GM23338 (cell line): ENCODE measurements at regions not wholly inside any gene's neighbourhood (a gene's known extent, or its start where the extent isn't known, plus 50 kb on each side); places are given as distances from the start of the nearest gene placed in this dataset.
"Not testable (repeated sequence)": the region's sequence is repeated elsewhere in the genome, so short reads cannot be mapped to it uniquely, and the experiment has no call there.

Experiments used
- ATAC-seq: fragments of 200-7000 bp; cut with Tn5 transposase; 3 replicates; pipeline ENCODE4 v1.9.1; 2020
- DNase-seq: peaks from one replicate; pipeline ENCODE4 v3.0.0-alpha.2; 2015; ENCODE audit warnings: low spot score
- H2AFZ ChIP-seq: fragments of 200-600 bp; sonication (generic); 2 replicates; pipeline ENCODE4 v1.8.0; 2016; ENCODE audit warnings: antibody characterized with exemption, mild to moderate bottlenecking, moderate library complexity
- H3F3A ChIP-seq: fragments of 200-600 bp; sonication (generic); replicated peaks from 2 replicates; pipeline ENCODE4 v1.8.0; 2017; ENCODE audit warnings: antibody characterized with exemption, mixed run types, low read depth
- H3K27ac ChIP-seq: fragments of 200-600 bp; sonication (generic); 2 replicates; pipeline ENCODE4 v1.6.1; 2016; ENCODE audit warnings: low read depth
- H3K27me3 ChIP-seq: fragments of 200-600 bp; sonication (generic); 2 replicates; pipeline ENCODE4 v1.8.0; 2016; ENCODE audit warnings: mild to moderate bottlenecking, mixed run types, moderate library complexity; ENCODE audit not compliant: insufficient read depth
- H3K36me3 ChIP-seq: fragments of 200-600 bp; sonication (generic); 2 replicates; pipeline ENCODE4 v1.8.0; 2016; ENCODE audit warnings: mild to moderate bottlenecking; ENCODE audit not compliant: insufficient read depth
- H3K4me1 ChIP-seq: fragments of 200-600 bp; sonication (generic); 2 replicates; pipeline ENCODE4 v1.8.0; 2016; ENCODE audit warnings: mild to moderate bottlenecking, moderate library complexity; ENCODE audit not compliant: insufficient read depth
- H3K4me2 ChIP-seq: fragments of 200-600 bp; sonication (generic); 2 replicates; pipeline ENCODE4 v1.7.1; 2017; ENCODE audit warnings: mixed run types
- H3K4me3 ChIP-seq: fragments of 200-600 bp; sonication (generic); 2 replicates; pipeline ENCODE4 v1.6.1; 2016; ENCODE audit warnings: mixed run types
- H3K79me2 ChIP-seq: fragments of 200-600 bp; sonication (generic); replicated peaks from 2 replicates; pipeline ENCODE4 v1.8.0; 2017; ENCODE audit warnings: mild to moderate bottlenecking; ENCODE audit not compliant: insufficient read depth
- H3K9me2 ChIP-seq: fragments of 200-600 bp; sonication (generic); 2 replicates; pipeline ENCODE4 v1.8.0; 2017; ENCODE audit not compliant: insufficient read depth
- H4K20me1 ChIP-seq: fragments of 200-600 bp; sonication (generic); replicated peaks from 2 replicates; pipeline ENCODE4 v1.8.0; 2017; ENCODE audit warnings: mild to moderate bottlenecking; ENCODE audit not compliant: insufficient read depth
- H3K27ac Mint-ChIP-seq: 2 replicates; pipeline ENCODE4 v1.8.0; 2020; ENCODE audit warnings: inconsistent platforms, mild to moderate bottlenecking, moderate library complexity, mixed read lengths
- H3K27me3 Mint-ChIP-seq: 3 replicates; pipeline ENCODE4 v1.8.0; 2022; ENCODE audit warnings: low read depth, mild to moderate bottlenecking, moderate library complexity, mixed read lengths, inconsistent platforms; ENCODE audit not compliant: insufficient read depth, poor library complexity
- H3K36me3 Mint-ChIP-seq: 3 replicates; pipeline ENCODE4 v1.8.0; 2021; ENCODE audit warnings: low read depth, mild to moderate bottlenecking, inconsistent platforms, moderate library complexity, mixed read lengths
- H3K4me1 Mint-ChIP-seq: 3 replicates; pipeline ENCODE4 v1.8.0; 2020; ENCODE audit warnings: mild to moderate bottlenecking, inconsistent platforms, mixed read lengths
- H3K4me3 Mint-ChIP-seq: 3 replicates; pipeline ENCODE4 v1.8.0; 2021; ENCODE audit warnings: moderate library complexity, mild to moderate bottlenecking, inconsistent platforms, mixed read lengths
- H3K9me3 Mint-ChIP-seq: 3 replicates; pipeline ENCODE4 v1.8.0; 2020; ENCODE audit warnings: moderate library complexity, mild to moderate bottlenecking, inconsistent platforms, mixed read lengths

- H3K4me3 ChIP-seq, ATAC-seq, H3K27me3 ChIP-seq, H3K27ac Mint-ChIP-seq, H3K4me1 ChIP-seq, H3K4me1 Mint-ChIP-seq, H3K4me3 Mint-ChIP-seq, H3F3A ChIP-seq, H3K36me3 ChIP-seq, H3K9me3 Mint-ChIP-seq, H2AFZ ChIP-seq, DNase-seq, H3K9me2 ChIP-seq, H3K79me2 ChIP-seq, H3K36me3 Mint-ChIP-seq, H3K27ac ChIP-seq, H3K27me3 Mint-ChIP-seq, H3K4me2 ChIP-seq, H4K20me1 ChIP-seq: not testable (repeated sequence)
These were observed 331.6 kb downstream of the FOXD4L4 start for GRCh38 chr9:66068451-66068989.

- not testable (repeated sequence) for H3K4me3 ChIP-seq, H3K27ac Mint-ChIP-seq, H2AFZ ChIP-seq, H3K27me3 ChIP-seq, H3K9me3 Mint-ChIP-seq, H3K36me3 Mint-ChIP-seq, H3K4me3 Mint-ChIP-seq, DNase-seq, ATAC-seq, H3K79me2 ChIP-seq, H3K9me2 ChIP-seq, H3K4me2 ChIP-seq, H3K4me1 ChIP-seq, H3F3A ChIP-seq, H3K4me1 Mint-ChIP-seq, H3K27me3 Mint-ChIP-seq, H4K20me1 ChIP-seq, H3K36me3 ChIP-seq, H3K27ac ChIP-seq
These were observed 332.1 kb downstream of the FOXD4L4 start for GRCh38 chr9:66069025-66069424.

GRCh38 chr9:66073111-66073510 lies 336.2 kb downstream of the FOXD4L4 start:
- H3K27ac ChIP-seq: not testable (repeated sequence)

GRCh38 chr9:66082811-66083210 lies 345.9 kb downstream of the FOXD4L4 start:
- not testable (repeated sequence) for H3K4me1 Mint-ChIP-seq, H2AFZ ChIP-seq, H3K4me2 ChIP-seq, H3K36me3 Mint-ChIP-seq, H3K79me2 ChIP-seq, H3K27ac ChIP-seq, H3K4me1 ChIP-seq, H3K9me2 ChIP-seq, DNase-seq, H3K36me3 ChIP-seq, H3K4me3 ChIP-seq, H3K27ac Mint-ChIP-seq, H3K27me3 Mint-ChIP-seq, H3K27me3 ChIP-seq, H3K4me3 Mint-ChIP-seq, H3K9me3 Mint-ChIP-seq, H3F3A ChIP-seq, ATAC-seq, H4K20me1 ChIP-seq

More at GRCh38 chr9:66073111-66073510, 336.2 kb downstream of the FOXD4L4 start:
- not testable (repeated sequence) for H3K4me1 ChIP-seq, H3K27ac Mint-ChIP-seq, H3K27me3 Mint-ChIP-seq, H3K79me2 ChIP-seq, H3K36me3 ChIP-seq, H3K4me3 ChIP-seq, H2AFZ ChIP-seq, H3K4me3 Mint-ChIP-seq, H4K20me1 ChIP-seq, H3K27me3 ChIP-seq, H3K36me3 Mint-ChIP-seq, H3K9me2 ChIP-seq, H3K4me2 ChIP-seq, DNase-seq, H3K4me1 Mint-ChIP-seq, H3F3A ChIP-seq, H3K9me3 Mint-ChIP-seq, ATAC-seq
